ENCODE measurements at regions not wholly inside any gene's neighbourhood (a gene's known extent, or its start where the extent isn't known, plus 50 kb on each side); places are given as distances from the start of the nearest gene placed in this dataset.

DNA sequence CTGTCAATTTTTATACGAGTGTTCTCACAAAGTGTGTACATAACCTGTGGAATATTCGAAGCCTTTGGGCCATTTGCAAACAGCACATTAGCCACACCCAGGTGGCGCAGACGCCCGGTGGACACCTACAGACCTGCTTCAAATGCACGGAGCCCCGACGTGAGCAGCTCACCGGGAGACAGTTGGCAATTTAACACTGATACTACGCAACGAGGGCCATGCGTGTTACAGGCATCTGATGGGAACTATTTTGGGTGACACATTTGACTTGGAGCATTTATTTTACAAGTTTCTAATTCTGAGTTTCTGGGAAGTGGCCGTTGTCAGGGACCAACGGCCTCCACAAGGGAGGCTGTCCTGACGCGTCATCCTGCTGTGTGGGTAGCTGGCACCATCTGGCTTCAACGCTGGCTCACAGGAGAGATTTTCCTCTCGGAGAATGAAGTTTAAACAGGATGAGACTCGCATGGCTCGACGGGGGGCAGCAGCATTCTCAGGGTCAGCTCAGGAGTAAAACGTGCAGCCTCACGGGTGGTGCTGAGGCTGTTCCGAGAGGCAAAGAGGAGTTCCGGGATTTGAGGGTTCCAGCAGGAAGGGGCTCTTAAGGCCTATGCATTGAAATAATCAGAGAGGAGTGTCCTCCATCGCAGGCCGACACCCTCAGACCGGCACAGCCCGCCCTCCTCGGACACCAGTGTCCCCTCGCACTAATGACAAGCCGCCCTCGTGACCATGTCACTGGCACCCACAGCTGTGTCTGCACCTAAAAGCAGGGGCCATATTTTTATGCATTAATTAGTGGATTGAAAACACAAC lies 207.4 kb downstream of the DLL1 start:
- no peak for DNase-seq (ENCODE audit: low read depth)

DNA sequence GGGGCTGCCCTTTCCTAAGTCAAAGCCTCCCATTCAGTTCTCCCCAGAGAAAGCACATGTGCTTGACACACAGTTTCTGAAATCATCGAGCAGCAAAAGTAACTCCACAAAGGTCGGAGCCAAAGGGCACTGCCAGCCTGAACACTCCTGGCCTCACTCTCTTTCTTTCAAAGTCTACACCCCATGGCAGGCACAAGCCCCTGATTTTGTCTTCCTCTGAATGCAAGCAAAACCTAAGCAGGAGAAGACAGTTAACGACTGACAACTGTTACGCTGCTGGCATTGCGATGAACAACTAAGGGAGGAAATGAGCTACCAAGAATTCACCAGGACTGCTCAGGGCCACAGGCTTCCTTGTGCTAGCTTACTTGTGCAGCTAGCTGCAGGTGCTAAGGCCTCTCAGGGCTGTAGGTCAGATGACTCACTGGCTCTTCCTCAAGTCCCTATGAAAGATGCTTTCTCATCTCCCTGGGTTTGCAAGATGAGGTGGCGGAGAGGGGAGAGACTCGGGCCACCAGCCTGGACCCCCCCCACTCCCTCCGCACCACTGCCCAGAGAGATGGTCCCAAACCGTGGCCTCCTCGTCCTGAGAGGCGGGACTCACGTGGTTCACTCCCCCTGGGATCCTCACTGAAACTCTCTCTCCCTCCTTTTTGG lies 208.2 kb downstream of the DLL1 start:
- DNase-seq (ENCODE audit: low read depth): no peak

DNA sequence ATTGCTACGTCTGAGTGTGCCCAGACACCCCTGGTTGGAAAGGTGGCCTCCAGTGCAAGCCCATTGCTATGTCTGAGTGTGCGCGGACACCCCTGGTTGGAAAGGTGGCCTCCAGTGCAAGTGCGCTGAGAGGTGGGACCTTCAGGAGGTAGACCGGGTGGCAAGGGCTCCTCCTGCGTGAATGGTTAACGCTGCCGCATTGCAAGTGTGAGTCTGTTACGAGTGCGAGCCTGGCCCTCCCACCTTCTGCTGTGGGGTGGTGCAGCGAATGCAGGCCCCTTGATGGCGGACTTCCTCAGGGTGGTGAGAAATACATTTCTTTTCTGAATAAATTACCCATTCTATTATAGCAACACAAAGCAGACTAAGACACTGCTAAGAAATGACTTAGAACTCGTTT lies 208.8 kb downstream of the DLL1 start:
- DNase-seq (ENCODE audit: low read depth): no peak

DNA sequence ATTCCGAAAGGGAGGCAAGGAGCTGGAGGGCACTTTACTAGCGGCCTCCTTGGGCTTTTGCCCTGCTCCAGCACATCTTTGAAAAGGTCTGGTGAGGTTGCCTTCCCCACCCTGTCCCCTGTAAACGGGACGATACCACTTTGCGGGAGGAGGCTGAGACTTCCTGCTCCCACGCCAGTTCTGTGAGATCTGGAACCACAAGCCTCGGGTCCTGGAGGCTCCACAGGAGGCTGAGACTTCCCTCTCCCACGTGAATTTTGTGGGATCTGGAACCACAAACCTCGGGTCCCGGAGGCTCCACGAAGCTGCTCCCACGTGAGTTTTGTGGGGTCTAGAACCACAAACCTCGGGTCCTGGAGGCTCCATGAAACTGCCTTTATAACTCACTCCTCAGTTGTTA lies 209.3 kb downstream of the DLL1 start:
- no peak for DNase-seq (ENCODE audit: low read depth)

DNA sequence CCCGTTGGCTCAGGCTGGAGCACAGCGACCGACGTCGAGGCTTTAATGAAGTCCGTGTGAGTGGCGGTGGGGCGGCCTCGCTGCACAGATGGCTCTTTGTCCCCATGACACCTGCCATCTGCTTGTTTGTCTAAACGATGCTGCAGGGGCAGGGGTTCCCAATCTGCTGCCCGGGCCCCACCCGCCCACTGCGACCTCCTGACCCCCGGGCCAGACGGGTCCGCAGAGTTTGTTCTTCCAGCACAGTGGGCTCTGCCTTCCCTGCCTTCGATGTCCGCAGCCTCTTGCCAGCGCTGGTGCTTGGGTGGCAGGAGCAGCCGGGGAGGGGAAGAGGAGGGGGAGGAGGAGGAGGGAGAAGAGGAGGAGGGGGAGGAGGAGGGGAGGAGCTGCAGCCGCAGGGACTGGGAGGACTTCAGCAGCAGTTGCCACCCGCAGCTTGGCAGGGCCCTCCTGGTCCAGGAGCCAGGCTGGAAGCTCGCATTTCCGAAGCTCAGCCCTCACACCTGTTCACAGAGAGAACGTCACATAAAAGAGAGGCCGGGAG lies 210.0 kb downstream of the DLL1 start:
- no peak for DNase-seq (ENCODE audit: low read depth)

DNA sequence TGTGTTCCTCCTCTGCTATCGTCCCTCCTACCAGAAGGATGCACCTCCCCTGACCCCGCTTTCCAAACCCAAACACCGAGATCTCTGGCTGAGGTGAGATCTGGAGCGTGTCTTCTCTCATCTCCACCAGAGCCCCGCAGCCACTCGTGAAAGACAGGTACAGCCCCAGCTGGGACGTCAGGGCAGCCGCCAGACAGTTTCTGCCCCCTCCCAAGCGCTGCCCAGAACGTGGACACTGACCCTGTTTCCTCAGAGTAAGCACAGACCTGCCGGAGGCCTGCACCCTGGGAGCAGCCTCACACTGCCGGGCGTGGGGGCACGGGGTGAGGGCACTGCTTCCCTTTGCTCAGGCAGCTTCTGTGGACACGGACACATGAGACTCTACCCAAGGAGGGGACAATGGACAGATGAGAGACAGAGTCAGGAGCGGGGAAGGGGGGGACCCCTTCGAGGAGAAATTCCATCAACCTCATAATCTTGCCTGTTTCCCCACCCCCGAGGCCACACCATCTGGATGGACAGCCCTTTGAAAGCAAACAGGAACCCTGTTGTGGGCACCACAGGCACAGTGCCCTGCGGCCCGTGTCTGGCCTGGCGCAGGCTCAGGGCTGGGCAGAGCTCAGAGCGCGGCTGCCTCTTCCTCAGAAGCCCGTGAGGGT lies 210.6 kb downstream of the DLL1 start:
- no peak for DNase-seq (ENCODE audit: low read depth)

DNA sequence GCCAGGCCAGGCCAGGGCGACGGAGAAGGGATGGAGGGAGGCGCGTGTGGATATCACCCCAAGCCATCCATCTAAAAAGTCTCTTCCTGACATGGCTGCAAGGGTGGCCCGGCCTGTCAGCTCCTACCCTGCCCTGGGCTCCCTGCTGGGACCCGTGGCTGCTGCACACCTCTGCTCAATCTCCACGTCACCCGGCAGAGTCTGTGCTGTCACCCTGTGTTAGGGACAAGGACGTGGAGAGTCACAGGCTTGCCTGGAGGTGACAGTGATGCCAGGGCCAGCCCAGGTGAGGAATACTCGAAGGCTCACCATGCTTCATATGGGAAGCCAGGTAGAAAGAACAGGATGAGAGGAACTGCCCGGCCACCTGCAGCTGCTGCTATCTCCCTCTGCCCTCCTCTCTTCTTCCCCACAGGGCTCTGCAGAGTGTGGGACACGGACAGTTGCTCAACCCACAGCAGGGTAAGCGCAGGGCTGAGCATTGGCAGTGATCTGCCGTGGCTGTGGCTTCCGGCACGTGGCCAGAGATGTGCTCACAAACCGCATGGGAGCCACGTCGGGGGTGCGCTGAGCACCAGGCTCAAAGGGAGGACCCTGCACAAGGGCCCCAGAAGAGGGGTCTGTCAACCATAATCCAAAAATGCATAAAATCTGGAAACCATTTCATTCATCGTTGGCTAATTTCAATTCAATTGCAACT lies 214.3 kb downstream of the DLL1 start:
- no peak for DNase-seq (ENCODE audit: low read depth)

DNA sequence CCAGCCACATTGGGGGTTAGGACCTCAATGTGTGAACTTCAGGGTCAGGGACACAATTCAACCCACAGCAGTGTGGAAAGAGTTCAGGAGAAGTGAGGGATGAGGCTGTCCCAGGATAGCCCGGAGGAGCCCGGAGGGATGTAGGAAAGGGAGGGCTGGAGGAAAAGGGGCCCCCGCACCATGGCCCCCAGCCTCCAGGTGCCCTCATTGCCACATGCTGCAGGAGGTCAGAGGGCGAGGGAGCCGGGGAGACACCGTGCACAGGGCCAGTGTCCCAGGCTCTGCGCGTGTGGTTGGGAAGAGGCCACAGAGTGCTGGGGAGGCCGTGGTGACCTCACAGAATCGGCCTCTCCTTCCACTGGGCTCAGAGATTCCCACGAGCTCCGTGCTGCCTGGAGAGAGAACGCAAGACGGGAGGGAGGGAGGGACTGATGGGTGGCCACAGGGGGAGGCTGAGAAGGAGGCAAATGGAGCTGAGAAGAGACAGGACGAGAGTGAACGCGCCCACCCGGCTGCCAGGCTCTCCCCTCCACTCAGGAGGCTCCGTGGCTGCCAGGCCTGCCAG lies 215.1 kb downstream of the DLL1 start:
- DNase-seq (ENCODE audit: low read depth): no peak

DNA sequence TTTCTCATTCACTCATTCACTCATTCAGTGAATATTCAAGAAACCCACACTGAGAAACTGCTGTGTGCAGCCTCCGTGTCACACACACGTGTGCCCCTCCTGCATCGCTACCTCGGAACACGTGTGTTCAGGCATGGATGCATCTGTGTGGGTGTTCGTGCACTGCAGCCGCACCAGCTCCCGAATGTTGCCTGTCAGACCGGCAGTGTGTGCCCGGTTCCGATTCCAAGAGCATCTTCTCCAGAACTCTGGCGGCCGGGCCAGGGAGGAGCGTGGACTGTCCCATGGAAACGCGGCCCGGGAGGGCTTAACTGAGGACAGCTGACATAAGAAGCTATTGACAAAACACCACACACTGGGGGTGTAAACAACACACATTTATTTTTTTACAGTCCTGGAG lies 216.0 kb downstream of the DLL1 start:
- DNase-seq (ENCODE audit: low read depth): no peak

DNA sequence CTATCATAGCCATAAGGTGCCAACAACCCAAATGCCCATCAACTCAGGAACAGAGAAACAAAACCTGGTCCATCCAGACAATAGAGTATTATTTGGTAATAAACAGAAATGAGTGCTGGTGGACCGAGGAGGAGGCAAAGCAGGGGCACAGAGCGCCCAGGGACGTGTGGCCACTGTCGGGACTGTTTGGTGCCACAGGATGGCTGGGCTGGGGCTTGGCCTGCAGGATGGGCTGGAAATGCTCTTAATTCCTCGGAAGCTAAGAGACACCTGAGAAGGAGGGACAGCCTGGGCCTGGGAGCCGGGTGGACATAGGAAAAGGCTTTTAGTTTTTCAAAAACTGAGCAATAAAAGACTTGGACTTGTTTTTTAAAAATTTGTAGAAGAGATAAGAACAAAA lies 216.4 kb downstream of the DLL1 start:
- no peak for DNase-seq (ENCODE audit: low read depth)

DNA sequence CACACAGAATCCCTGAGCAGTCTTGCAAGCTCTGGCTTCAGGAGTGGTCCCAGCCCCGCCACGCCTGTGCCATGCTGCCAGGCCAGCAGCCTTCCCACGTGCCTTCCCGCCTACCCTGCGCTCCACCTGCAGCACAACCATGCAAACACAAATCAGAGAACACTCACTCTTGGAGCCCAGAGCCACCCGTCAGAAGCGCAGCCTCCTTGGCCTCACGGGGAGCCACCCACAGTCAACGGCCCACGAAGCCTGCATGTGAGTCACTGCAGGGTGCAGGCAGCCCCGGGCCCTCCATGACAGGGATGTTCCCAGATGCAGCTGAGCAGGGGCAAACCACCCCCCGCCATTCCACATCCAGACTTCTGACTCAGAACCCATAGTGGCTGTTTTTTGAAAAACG lies 217.0 kb downstream of the DLL1 start:
- DNase-seq (ENCODE audit: low read depth): no peak

DNA sequence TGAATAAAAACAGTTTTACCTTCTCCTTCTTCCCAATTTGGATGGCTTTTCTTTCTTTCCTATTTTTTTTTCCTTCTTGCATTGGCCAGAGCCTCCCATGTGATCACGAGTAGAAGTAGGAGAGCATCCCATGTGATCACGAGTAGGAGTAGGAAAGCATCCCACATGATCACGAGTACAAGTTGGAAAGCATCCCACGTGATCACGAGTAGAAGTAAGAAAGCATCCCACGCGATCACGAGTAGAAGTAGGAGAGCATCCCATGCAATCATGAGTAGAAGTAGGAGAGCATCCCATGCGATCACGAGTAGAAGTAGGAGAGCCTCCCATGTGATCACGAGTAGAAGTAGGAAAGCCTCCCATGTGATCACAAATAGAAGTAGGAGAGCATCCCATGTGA lies 218.6 kb downstream of the DLL1 start:
- no peak for DNase-seq (ENCODE audit: low read depth)

DNA sequence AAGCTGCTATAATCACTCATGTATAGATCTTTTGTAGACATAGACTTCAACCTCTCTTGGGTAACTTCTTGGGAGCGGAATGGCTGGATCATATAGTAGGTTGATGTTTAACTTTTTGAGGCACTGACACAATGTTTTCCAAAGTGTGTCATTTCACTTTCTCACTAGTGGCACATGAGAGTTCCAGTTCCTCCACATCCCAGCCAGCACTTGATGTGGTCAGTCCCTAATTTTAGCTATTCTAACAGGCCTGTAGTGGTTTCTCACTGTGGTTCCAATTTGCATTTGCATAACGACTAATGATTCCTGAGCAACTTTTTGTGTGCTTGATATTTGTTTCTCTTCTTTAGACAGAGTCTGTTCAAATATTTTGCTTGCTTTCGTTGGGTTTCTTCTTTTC lies 221.3 kb downstream of the DLL1 start:
- DNase-seq (ENCODE audit: low read depth): no peak

DNA sequence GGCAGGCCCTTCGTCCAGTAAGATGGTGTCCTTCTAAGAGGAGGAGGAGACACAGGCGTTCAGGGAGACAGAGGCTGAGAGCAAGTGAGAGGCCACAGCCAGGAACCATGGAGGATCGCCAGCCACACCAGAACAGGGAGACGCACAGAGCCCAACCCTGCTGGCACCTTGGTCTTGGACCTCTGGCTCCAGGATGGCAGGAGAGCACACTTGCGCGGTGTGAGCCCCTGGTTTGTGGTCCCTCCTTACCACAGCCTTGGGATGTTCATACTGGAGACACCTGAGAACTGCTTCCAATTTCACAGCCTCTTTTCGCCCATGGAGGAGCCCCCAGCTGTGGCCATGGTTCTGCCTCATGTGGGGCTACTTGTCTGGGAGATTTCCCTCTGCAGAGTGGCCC lies 222.4 kb downstream of the DLL1 start:
- DNase-seq (ENCODE audit: low read depth): no peak

DNA sequence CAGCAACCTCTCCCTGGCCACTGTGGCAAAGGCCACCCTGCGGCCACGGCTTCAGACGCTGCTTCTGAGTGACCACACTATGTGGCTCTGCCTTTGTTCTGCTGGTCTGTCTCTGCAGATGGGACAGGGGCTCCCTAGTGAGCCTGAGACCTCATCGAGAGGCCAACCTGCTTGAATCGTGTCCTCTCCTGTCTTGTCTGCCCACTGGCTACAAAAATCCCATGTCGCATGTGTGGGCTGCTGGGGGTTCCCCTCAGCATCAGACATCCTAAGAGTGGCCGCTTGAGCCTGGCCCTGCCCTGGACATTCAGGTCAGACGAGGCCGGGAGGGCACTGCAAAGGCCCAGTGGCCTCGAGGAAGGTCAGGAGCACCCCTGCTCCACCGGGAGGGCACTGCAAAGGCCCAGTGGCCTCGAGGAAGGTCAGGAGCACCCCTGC lies 222.9 kb downstream of the DLL1 start:
- no peak for DNase-seq (ENCODE audit: low read depth)

DNA sequence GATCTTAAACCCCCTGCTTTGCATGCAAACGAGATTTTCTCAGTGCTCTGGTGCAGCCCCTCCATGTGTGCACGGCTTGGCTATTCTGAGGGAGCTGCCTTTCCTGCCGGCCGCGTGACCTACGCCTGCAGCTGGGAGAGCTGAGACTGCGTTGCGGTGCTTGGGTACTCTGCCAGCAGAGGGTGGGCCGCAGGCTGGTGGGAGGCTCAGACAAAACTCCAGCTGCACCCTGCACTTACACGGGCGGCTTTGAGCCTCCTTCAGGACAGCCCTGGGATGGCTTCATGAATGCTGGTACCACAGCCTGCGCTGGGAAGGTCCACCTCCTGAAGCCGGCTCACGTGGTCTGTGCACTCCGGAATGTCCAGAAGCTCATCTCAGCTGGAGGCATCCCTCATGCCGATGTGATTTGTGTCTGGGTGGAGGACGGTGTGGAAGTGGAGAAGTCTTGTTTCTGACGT lies 223.7 kb downstream of the DLL1 start:
- no peak for DNase-seq (ENCODE audit: low read depth)

DNA sequence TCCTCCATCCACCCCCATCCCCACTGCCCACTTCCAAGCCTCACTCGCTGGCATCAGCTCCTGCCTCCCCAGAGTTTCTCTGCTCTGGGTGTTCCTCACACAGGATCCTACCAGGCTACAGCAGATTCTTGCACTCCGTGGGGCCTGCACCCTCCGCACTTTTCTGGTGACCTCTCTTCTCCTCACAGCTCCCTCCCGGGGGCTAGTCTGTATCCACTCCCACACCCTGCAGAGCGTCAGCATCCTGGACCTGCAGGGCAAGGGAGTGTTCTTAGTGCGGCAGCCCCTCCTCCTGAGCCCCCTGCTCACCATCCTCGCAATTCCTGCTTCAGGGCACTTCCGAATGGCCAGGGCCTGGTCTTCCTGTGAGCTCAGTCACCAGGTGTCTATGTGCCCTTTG lies 224.2 kb downstream of the DLL1 start:
- DNase-seq (ENCODE audit: low read depth): no peak

DNA sequence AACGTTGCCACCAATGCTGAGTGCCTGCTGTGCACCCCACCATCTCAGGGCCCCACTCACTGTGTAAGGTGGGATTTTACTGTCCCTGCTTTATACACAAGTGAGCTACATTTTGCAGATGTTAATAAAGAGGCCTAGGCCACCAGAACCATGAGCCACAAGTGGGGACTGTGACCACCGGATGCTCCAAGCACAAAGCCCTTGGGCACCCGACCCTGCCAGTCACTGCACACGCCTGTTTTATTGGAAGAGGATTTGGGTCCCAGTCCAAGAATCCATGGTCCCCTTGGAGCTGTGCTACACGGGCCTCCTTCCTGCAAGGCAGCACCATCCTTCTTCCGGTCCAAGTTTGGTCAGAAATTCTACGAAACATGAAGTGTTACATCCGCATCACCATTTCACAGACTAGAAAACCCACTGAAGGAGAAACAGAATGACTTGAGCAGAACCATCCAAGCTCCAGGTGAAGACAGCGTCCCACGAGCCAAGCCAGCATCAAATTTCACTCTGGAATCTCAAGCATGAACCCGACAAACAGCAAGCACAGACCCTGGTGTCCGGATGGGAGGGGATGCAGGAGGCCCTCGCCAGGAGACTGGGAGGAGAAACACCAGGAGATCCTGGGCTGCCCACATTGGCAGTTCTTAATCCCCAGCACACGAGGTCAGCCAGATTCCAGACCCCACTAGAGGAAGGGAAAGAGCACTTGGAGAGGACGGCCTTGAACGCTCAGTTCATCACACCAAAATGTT lies 226.9 kb downstream of the DLL1 start:
- DNase-seq (ENCODE audit: low read depth): no peak

DNA sequence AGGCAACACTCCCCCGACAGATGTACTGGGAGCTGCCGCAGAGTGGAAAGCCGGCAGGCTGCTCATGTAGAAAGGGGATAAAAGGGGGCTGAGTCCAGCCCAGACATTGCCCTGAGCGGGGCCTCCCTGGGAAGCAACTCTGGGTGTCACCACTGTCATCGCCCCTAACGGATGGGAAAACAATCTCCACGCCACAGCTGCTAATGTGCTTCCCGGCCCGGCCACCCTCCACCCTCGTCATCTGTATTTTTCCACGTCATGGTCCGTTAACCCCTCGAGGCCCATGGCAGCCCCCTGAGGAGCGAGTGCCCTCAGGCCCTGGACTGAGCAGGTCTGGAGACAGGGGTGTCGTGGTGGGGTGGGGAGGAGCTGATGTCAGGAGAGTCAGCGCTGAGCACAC lies 227.4 kb downstream of the DLL1 start:
- DNase-seq (ENCODE audit: low read depth): no peak

DNA sequence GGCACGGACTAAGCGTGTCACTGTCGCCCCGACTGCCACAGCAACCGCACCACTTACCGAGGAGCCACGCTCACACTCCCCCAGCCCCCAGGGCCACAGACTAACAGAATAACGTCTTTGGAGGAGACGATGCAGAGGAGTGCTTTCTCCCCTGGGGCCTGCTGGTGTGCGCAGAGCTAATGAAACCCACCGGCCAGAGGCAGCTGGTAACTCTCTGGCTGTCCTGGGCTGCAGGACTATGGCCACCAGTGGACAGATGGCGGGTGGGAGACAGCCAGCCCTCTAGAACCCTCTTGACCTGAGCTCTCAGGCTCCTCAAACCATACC lies 228.0 kb downstream of the DLL1 start:
- no peak for DNase-seq (ENCODE audit: low read depth)

DNA sequence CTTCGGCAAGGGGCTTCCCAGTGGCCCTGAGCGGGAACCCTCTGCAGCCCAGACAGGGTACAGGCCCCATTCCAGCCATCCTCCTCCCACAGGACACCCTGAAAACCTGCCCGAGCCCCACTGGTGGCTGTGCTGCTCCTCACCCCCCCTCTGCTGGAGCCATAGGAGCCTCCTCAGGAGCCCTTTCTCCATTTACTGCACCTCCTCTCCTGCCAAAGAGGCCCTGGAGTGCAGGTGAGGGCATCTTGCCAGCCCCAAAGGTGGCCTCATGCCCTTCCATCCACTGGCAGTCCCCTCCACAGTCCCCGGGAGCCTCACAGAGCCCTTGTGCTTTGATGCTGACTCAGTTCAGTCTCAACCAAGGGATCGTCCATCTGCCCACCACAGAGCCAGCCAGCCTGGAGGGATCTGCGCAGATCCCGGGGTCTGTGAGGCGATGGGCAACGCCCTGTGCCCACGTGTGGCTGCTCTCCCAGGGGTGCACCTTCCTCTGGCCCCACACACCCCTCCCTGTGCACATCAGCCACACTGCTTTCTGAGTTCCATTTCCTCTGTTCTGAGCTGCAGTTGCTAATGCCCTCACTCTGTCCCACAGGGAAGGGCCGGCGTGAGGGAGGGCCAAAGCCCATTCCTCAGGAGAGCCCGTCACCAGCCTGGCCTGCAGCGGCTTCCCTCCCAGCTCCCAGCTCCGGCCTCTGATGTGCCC lies 228.5 kb downstream of the DLL1 start:
- DNase-seq (ENCODE audit: low read depth): no peak
